GM12891 (cell line): ENCODE measurements at regions not wholly inside any gene's neighbourhood (a gene's known extent, or its start where the extent isn't known, plus 50 kb on each side); places are given as distances from the start of the nearest gene placed in this dataset.

Source experiments
- DNase-seq: peaks from one replicate; pipeline ENCODE4 v3.0.0; 2011; ENCODE audit warnings: low spot score; ENCODE audit not compliant: insufficient read length
- FAIRE-seq: peaks from 2 replicates; lab custom pipeline; 2011; peaks lifted over from hg19 to GRCh38; lab: Jason Lieb, UNC
- PAX5 ChIP-seq: IDR thresholded peaks from 2 replicates; pipeline ENCODE4 v1.6.1; 2011; ENCODE audit warnings: low read length, moderate library complexity, mild to moderate bottlenecking; ENCODE audit not compliant: insufficient read depth, severe bottlenecking
- POLR2A ChIP-seq: IDR thresholded peaks from 2 replicates; pipeline ENCODE4 v1.6.1; 2011; ENCODE audit warnings: low read depth, low read length, control low read depth
- POLR2AphosphoS5 ChIP-seq: IDR thresholded peaks from 2 replicates; pipeline ENCODE4 v1.6.1; 2011; ENCODE audit warnings: low read depth, low read length, control low read depth
- POU2F2 ChIP-seq: IDR thresholded peaks from 2 replicates; pipeline ENCODE4 v1.6.1; 2011; ENCODE audit warnings: low read depth, mild to moderate bottlenecking, control low read depth, low read length, moderate library complexity
- SPI1 ChIP-seq: IDR thresholded peaks from 2 replicates; pipeline ENCODE4 v1.6.1; 2011; ENCODE audit warnings: low read depth, low read length, control low read depth
- TAF1 ChIP-seq: IDR thresholded peaks from 2 replicates; pipeline ENCODE4 v1.6.1; 2011; ENCODE audit warnings: low read depth, low read length, control low read depth

DNA sequence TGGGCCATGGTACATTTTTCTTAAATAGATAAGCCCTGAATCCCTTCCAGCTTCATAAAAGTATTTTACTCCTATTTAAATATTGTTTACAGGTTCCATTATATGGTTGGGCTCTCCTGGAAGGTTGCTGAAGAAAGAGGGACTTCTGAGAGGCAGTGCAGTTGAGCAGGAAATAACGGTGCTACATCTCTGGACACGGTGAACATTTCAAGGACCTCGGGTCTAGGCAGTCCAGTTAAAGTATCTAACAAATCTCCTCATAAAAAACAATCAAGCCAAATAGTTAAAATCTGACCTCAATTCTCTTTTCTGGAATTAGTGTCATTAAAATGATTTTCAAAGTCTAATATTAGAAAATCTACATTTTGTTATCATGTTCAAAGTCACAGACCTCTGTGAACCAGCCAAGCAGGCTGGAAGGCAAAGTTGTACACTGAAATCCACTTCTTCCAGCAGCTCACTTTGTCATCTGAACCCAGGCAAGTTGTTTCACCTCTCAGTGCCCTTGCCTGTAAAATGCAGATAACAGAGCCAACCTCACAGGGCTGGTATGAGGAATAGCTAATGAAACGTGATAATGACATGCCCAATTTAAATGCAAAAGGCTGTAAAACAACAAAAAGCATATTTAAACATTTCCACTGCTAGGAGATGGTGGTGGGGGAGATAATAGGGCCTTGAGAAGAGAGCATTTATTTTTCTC, 267.0 kb upstream of the KLF3 start:
- FAIRE-seq (peak; percentile 45), DNase-seq (no peak)
- TF ChIP-seq TAF1, result no peak
- no peak for TF ChIP-seq POLR2A
- no peak for TF ChIP-seq POU2F2
- TF ChIP-seq PAX5, result no peak
- no peak for TF ChIP-seq SPI1
- no peak for TF ChIP-seq POLR2AphosphoS5

DNA sequence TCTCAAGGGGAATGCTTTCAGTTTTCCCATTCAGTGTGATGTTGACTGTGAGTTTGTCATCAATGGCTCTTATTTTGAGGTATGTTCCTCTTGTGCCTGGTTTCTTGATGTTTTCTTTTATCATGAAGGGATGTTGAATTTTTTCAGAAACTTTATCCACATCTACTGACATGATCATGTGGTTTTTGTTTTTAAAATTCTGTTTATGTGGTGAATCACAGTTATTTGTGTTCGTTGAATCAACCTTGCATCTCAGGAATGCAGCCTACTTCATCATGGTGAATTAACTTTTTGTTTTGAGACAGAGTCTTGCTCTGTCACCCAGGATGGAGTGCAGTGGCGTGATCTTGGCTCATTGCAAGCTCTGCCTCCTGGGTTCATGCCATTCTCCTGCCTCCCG, 263.1 kb upstream of the KLF3 start:
- DNase-seq (no peak), FAIRE-seq (no peak)

DNA sequence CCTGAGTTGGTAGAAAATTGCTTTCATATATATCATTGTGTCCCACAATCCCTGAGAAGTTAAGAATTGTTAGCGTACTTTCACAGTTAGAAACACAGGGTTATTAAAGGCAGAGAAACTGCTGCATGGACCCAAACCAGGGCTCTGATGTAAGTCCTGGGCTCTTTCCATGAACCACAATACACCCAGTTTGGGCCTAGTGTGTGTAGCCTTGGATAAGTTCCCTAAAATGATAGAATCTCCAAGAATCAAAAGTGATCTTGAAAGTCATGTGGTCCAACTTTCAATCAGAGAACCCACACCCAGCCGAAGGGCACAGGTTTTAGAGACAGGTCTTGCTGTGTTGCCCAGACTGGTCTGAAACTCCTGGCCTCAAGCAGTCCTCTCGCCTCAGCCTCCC, 257.8 kb upstream of the KLF3 start:
- DNase-seq, result no peak
- FAIRE-seq, result no peak

More for the DNA sequence above, 263.1 kb upstream of the KLF3 start:
- TF ChIP-seq POLR2A, result no peak
- TF ChIP-seq POLR2AphosphoS5, result no peak
- TF ChIP-seq TAF1, result no peak

DNA sequence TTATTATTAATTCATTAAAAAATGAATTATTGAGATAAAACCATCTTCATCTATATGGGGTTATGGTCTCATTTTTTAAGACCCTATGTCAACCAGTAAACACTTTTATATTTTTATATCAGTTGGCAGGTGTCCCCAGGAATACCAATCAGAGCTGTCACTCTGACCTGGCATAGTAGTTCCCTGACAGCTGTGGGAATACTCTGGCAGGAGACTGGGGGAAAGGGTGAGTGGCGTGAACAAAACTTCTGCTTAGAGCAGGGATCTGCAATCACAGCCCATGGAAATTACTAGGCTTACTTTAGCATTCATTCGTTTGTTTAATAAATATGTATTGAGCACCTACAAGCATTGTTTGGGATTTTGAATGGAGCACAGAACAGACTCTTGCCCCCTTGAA, 254.1 kb upstream of the KLF3 start:
- DNase-seq (no peak), FAIRE-seq (no peak)
- TF ChIP-seq POLR2AphosphoS5, result no peak
- no peak for TF ChIP-seq PAX5
- no peak for TF ChIP-seq TAF1
- TF ChIP-seq POU2F2, result no peak
- no peak for TF ChIP-seq POLR2A
- TF ChIP-seq SPI1, result no peak

More for the DNA sequence above, 257.8 kb upstream of the KLF3 start:
- TF ChIP-seq POLR2AphosphoS5, result no peak
- no peak for TF ChIP-seq PAX5
- no peak for TF ChIP-seq SPI1
- TF ChIP-seq POLR2A, result no peak
- TF ChIP-seq POU2F2, result no peak
- no peak for TF ChIP-seq TAF1

DNA sequence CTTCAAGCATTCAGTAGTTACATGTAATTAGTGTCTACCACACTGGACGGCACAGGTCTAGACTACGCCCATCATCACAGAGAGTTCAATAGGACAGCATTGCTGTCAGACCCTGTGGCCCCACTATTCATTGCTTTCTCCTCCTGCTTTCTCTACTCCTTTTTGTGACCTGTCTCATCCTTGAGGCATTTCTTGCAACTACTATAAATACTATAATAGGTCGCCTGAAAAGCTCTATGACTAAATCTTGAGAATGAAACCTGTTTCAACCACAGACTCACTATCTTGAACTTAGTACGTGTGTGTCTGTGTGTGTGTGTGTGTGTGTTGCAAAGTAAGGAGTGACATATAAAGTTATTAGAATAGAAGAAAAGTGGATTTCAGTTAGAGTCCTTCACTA, 252.9 kb upstream of the KLF3 start:
- FAIRE-seq, result peak; percentile 85
- TF ChIP-seq TAF1, result no peak
- TF ChIP-seq POU2F2, result no peak
- TF ChIP-seq SPI1, result no peak
- no peak for TF ChIP-seq POLR2A
- no peak for TF ChIP-seq PAX5
- no peak for TF ChIP-seq POLR2AphosphoS5
- peak; percentile 5 for DNase-seq

DNA sequence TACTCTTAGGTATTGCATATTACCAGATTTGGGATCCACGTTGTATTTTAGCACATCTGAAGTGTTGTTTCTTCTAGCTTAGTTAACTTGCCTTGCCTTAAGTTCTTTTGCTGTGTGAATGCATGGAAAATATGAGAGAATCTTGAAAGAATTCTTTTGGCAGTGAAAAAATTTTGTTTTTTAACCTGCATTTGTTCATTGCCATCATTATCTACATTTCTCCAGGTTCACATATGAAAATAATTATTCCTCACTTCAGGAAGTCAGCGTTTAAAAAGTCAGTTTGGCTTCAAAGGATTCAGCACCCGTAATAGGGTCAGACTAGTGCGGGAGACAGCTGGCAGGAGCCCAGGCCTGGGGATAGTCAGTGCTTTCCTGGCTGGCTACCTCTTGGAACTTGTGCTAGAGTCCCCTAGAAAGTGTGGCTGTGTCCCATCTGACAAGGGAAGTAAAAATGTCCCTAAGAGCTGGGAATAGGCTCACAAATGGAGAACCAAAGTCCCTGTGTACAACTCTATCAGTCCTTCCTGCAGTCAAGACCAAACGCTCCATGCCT, 251.9 kb upstream of the KLF3 start:
- FAIRE-seq (peak; percentile 58), DNase-seq (no peak)
- TF ChIP-seq TAF1, result no peak
- no peak for TF ChIP-seq PAX5
- no peak for TF ChIP-seq POU2F2
- no peak for TF ChIP-seq POLR2AphosphoS5
- no peak for TF ChIP-seq SPI1
- TF ChIP-seq POLR2A, result no peak

DNA sequence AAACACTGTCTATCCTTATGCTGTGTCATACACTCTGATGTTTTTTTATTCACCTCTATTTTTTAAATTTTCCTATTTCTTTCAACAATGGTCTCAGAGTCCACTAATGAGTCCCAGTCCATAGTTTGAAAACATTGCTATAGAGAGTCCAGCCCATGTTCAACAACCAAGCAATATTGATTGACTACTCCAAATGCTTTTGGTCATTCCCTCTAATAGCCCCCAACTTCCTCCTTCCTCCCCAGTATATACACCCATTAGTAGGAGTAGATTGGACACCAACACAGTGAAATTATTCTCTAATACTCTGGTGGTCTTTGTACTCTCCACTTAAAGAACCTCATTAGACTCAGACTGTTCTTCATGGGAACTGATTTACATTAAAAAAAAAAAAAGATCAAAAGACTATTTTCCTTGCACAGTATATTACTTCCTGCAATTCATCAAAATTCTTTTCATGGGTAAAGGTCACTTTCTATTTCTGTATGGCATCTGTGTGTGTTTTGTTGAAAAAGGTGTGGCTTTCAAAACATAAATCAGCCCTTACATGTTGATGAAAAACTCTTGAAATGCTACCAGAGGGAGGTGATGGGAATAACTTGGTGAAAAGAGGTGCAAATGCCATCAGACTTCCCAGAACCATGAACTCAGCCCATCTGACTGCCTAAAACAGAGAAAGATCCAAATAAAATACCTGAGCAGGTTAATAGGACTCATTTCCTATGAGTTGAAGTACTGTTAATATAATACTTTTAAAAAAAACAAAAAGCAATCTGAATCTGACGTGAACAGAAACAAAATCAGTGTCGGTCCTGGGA, 250.3 kb upstream of the KLF3 start:
- FAIRE-seq (no peak), DNase-seq (no peak)
- TF ChIP-seq TAF1 (no peak), POLR2A (no peak), PAX5 (no peak), POU2F2 (no peak), SPI1 (no peak), POLR2AphosphoS5 (no peak)

DNA sequence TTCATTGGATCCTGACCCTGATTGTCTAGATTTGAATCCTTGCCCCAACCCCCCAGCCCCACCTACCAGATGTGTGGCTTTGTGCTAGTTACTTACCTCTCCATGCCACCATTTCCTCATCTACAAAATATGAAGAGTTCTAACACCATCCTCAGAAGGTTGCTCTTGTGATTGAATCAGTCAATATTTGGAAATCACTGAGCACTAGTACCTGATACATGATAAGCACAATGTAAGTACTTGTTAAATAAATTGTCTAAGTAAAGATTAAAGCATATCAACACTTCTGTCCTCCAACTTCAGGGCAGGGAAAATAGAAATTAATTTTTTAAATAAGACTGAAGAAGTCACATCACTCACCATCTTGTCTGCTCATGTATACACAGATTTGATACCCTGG, 249.6 kb upstream of the KLF3 start:
- DNase-seq, result no peak
- no peak for FAIRE-seq
- TF ChIP-seq POU2F2, result no peak
- no peak for TF ChIP-seq PAX5
- no peak for TF ChIP-seq SPI1
- TF ChIP-seq POLR2AphosphoS5, result no peak
- TF ChIP-seq TAF1, result no peak
- no peak for TF ChIP-seq POLR2A

DNA sequence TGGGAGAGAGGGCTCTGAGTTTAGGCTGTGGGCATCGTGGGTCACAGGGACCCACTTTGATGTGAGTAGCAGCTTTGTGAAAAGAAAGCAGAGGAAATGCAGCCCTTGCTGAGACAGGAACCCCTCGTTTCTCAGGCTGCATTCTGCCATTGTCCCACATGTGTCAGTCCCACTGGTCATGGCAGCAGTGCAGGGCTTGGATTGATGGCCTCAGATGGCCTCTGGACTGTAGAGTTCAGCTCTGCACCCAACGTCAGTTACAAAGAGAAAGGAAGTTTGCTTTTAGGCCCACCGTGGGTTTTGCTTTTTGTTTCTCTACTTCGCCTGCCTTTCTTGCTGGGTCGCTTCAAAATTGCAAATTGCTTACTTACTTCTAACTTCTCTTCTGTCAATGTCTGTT, 248.3 kb upstream of the KLF3 start:
- DNase-seq (no peak), FAIRE-seq (no peak)
- no peak for TF ChIP-seq PAX5
- TF ChIP-seq TAF1, result no peak
- TF ChIP-seq POLR2AphosphoS5, result no peak
- TF ChIP-seq POU2F2, result no peak
- TF ChIP-seq SPI1, result no peak
- TF ChIP-seq POLR2A, result no peak
